Panc1 (cell line): ENCODE measurements at regions not wholly inside any gene's neighbourhood (a gene's known extent, or its start where the extent isn't known, plus 50 kb on each side); places are given as distances from the start of the nearest gene placed in this dataset.

Source experiments
- ATAC-seq: fragments of 200-7000 bp; cut with Tn5 transposase; 2 replicates; pipeline ENCODE4 v1.9.1; 2020; ENCODE audit warnings: mild to moderate bottlenecking, moderate library complexity
- BruUV-seq: library from RNA; stranded (reverse); fragments of 400-500 nt; replicated peaks from 2 replicates; lab custom pipeline; 2021; lab: Mats Ljungman, UMichigan
- CTCF ChIA-PET: fragments of 300-600 bp; sonication (Branson Sonifier 250); formaldehyde crosslinking; loops from one replicate; lab custom pipeline; 2022; ENCODE audit warnings: antibody characterized with exemption; lab: Charles Lee
- POLR2A ChIA-PET: fragments of 300-600 bp; sonication (Branson Sonifier 250); formaldehyde crosslinking; loops from one replicate; lab custom pipeline; 2022; ENCODE audit warnings: antibody characterized with exemption; lab: Charles Lee
- DNase-seq: peaks from one replicate; pipeline ENCODE4 v3.0.0-alpha.2; 2010; ENCODE audit warnings: low read depth, low spot score
- H3K27ac ChIP-seq: 2 replicates; pipeline ENCODE4 v1.5.1; 2011; ENCODE audit warnings: mild to moderate bottlenecking, low read length, inconsistent platforms
- H3K27me3 ChIP-seq: fragments of 200-500 bp; sonication (Bioruptor generic); 2 replicates; pipeline ENCODE4 v1.6.0; 2014; ENCODE audit warnings: low read length, inconsistent platforms; ENCODE audit not compliant: control insufficient read depth, insufficient read depth
- H3K36me3 ChIP-seq: fragments of 200-500 bp; sonication (Bioruptor generic); 2 replicates; pipeline ENCODE4 v1.5.1; 2014; ENCODE audit warnings: inconsistent platforms, mild to moderate bottlenecking, low read length, moderate library complexity; ENCODE audit not compliant: control insufficient read depth, insufficient read depth
- H3K4me1 ChIP-seq: 2 replicates; pipeline ENCODE4 v1.5.1; 2011; ENCODE audit warnings: inconsistent platforms, mild to moderate bottlenecking, low read length, moderate library complexity; ENCODE audit not compliant: control insufficient read depth, insufficient read depth
- H3K4me3 ChIP-seq, 2 experiments: 2 replicates each; pipeline ENCODE4 v1.5.1; 2011 to 2012; ENCODE audit warnings: low read depth in 2 of 2, low read length in 2 of 2, mild to moderate bottlenecking in 2 of 2, inconsistent platforms in 1 of 2, moderate library complexity in 1 of 2
- H3K9me3 ChIP-seq: fragments of 200-500 bp; sonication (Bioruptor generic); 2 replicates; pipeline ENCODE4 v1.5.1; 2014; ENCODE audit warnings: low read depth, mild to moderate bottlenecking, inconsistent platforms, low read length, moderate library complexity; ENCODE audit not compliant: control insufficient read depth, insufficient read depth
- POLR2AphosphoS5 ChIP-seq: IDR thresholded peaks from 2 replicates; pipeline ENCODE4 v1.6.1; 2012; ENCODE audit warnings: mild to moderate bottlenecking, low read depth, low read length, moderate library complexity
- SIN3A ChIP-seq: IDR thresholded peaks from 2 replicates; pipeline ENCODE4 v1.6.1; 2012; ENCODE audit warnings: low read depth, mild to moderate bottlenecking, low read length, moderate library complexity, borderline replicate concordance; ENCODE audit not compliant: insufficient read depth
- TCF7L2 ChIP-seq: IDR thresholded peaks from 2 replicates; pipeline ENCODE4 v1.6.1; 2011; ENCODE audit warnings: mild to moderate bottlenecking, low read depth, low read length, inconsistent platforms
- in situ Hi-C: cut with HindIII; loops from 2 replicates; pipeline ENCODE4 v1.10.0; 2016; ENCODE audit warnings: low sequenced_read_pairs, low pct_unique_long_range_greater_than_20kb
- intact Hi-C: fragments of 100-400 bp; cut with micrococcal nuclease; formaldehyde crosslinking; loops from one replicate; pipeline ENCODE4 v1.10.0; 2022; ENCODE audit not compliant: unreplicated experiment
- TF ChIP-seq, protein P1 (sequence below): fragments of 450-650 bp; IDR thresholded peaks from 2 replicates; pipeline ENCODE4 v1.5.1; 2017; ENCODE audit warnings: mild to moderate bottlenecking
- TF ChIP-seq, protein P2 (sequence below), 2 experiments: IDR thresholded peaks; 2 replicates each; pipeline ENCODE4 v1.6.1; 2011 to 2012; ENCODE audit warnings: low read depth in 2 of 2, control low read depth in 1 of 2, low read length in 1 of 2, mild to moderate bottlenecking in 1 of 2, moderate library complexity in 1 of 2; ENCODE audit not compliant: insufficient read depth in 1 of 2

DNA sequence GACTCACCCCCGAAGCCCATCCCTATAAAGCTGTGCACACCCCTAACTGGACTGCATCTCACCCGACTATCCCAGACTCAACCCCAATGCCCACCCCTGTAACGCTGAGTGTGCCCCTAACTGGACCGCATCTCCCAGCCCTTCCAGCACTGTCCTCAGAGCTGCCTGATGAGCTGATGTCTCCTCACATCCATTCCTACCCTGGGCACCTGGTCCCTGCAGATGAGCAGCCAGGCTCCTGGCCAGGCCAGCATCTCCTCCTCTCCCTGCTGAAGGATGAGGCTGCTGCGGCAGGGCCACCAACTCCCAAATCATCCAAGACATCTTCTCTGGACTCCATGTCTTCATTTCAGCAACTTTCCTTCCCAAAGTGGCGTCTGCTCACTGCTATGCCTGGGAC, 332.1 kb downstream of the CTTN start:
- TF ChIP-seq POLR2AphosphoS5 (no peak), SIN3A (no peak), TCF7L2 (no peak)
- TF ChIP-seq, protein P1, sequence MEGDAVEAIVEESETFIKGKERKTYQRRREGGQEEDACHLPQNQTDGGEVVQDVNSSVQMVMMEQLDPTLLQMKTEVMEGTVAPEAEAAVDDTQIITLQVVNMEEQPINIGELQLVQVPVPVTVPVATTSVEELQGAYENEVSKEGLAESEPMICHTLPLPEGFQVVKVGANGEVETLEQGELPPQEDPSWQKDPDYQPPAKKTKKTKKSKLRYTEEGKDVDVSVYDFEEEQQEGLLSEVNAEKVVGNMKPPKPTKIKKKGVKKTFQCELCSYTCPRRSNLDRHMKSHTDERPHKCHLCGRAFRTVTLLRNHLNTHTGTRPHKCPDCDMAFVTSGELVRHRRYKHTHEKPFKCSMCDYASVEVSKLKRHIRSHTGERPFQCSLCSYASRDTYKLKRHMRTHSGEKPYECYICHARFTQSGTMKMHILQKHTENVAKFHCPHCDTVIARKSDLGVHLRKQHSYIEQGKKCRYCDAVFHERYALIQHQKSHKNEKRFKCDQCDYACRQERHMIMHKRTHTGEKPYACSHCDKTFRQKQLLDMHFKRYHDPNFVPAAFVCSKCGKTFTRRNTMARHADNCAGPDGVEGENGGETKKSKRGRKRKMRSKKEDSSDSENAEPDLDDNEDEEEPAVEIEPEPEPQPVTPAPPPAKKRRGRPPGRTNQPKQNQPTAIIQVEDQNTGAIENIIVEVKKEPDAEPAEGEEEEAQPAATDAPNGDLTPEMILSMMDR: no peak
- TF ChIP-seq, protein P2, sequence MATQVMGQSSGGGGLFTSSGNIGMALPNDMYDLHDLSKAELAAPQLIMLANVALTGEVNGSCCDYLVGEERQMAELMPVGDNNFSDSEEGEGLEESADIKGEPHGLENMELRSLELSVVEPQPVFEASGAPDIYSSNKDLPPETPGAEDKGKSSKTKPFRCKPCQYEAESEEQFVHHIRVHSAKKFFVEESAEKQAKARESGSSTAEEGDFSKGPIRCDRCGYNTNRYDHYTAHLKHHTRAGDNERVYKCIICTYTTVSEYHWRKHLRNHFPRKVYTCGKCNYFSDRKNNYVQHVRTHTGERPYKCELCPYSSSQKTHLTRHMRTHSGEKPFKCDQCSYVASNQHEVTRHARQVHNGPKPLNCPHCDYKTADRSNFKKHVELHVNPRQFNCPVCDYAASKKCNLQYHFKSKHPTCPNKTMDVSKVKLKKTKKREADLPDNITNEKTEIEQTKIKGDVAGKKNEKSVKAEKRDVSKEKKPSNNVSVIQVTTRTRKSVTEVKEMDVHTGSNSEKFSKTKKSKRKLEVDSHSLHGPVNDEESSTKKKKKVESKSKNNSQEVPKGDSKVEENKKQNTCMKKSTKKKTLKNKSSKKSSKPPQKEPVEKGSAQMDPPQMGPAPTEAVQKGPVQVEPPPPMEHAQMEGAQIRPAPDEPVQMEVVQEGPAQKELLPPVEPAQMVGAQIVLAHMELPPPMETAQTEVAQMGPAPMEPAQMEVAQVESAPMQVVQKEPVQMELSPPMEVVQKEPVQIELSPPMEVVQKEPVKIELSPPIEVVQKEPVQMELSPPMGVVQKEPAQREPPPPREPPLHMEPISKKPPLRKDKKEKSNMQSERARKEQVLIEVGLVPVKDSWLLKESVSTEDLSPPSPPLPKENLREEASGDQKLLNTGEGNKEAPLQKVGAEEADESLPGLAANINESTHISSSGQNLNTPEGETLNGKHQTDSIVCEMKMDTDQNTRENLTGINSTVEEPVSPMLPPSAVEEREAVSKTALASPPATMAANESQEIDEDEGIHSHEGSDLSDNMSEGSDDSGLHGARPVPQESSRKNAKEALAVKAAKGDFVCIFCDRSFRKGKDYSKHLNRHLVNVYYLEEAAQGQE (IDR thresholded peaks at IDR 0.05; ENCODE audit: insufficient read depth in 1 of 2, low read depth in 2 of 2, low read length in 1 of 2): no peak
- POLR2A ChIA-PET: no interaction called here

DNA sequence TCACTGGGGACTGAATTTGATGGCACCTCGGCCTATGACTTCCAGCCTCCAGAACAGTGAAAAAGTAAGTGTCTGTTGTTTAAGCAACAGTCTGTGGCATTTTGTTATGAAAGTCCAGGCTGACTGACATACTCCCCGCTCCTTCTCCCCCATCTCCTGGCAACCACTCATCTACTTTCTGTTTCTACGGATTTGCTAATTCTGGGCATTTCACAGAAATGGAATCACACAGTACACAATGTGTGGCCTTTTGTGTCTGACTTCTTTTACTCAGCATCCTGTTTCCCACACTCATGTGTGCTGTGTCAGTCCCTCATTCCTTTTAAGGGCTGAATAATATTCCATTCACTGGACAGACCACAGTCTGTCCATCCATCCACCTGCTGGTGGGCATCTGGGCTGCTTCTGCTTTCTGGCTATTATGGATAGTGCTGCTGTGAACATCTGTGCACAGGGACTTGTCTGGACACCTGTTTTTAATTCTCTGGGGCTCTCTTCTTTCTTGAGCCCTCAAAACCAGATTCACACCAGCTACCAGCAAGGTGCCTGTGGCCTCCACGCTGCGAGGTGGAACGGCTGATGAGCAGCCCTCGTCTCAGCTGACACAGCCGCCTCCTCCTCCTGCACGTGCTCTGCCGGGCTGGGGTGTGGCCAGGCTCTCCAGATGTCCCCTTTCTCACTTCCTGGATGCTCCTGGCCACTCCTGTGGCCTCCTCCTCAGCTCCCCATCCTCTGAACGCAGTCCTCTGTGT, 333.1 kb downstream of the CTTN start:
- ATAC-seq: no peak
- no peaks in the 10 kb centered on the region for H3K27me3 ChIP-seq
- H3K27ac ChIP-seq: no peak overlapping the region
- CTCF ChIA-PET: no interaction called here
- POLR2A ChIA-PET: no interaction called here
- H3K4me1 ChIP-seq: no peaks in the 10 kb centered on the region
- no TSS peak for BruUV-seq
- TF ChIP-seq, protein P1: no peak
- TF ChIP-seq TCF7L2 (no peak), SIN3A (no peak), POLR2AphosphoS5 (no peak)
- TF ChIP-seq, protein P2 (IDR thresholded peaks at IDR 0.05; ENCODE audit: insufficient read depth in 1 of 2, low read depth in 2 of 2, low read length in 1 of 2): no peak
- no peak for DNase-seq
- no peaks in the 10 kb centered on the region for H3K36me3 ChIP-seq
- in situ Hi-C loops (no loop called here), intact Hi-C loops (no loop called here)
- H3K9me3 ChIP-seq: no peaks in the 10 kb centered on the region
- no peak overlapping the region for H3K4me3 ChIP-seq

More for the DNA sequence above, 332.1 kb downstream of the CTTN start:
- no peaks in the 10 kb centered on the region for H3K9me3 ChIP-seq
- CTCF ChIA-PET: no interaction called here
- H3K4me3 ChIP-seq: no peak overlapping the region
- no peak overlapping the region for H3K27ac ChIP-seq
- no TSS peak for BruUV-seq
- no peak for DNase-seq
- H3K4me1 ChIP-seq: no peaks in the 10 kb centered on the region
- H3K36me3 ChIP-seq: no peaks in the 10 kb centered on the region
- in situ Hi-C loops: no loop called here
- ATAC-seq: no peak
- peaks cover 3% of the 10 kb centered on the region; the same call in 1 of the 2 replicates for H3K27me3 ChIP-seq
- intact Hi-C loops: no loop called here
